ENCODE measurements at regions not wholly inside any gene's neighbourhood (a gene's known extent, or its start where the extent isn't known, plus 50 kb on each side); places are given as distances from the start of the nearest gene placed in this dataset.

GRCh38 chr18:22523481-22523880 is 105.8 kb upstream of the CTAGE1 start:
- TF ChIP-seq POLR2A (IDR thresholded peaks at IDR 0.05; ENCODE audit: low read depth, low read length) (no peak), POLR2AphosphoS5 (IDR thresholded peaks at IDR 0.05; ENCODE audit: low read depth, low read length) (no peak), TAF1 (IDR thresholded peaks at IDR 0.05; ENCODE audit: low read depth, low read length) (no peak), POU2F2 (IDR thresholded peaks at IDR 0.05; ENCODE audit: low read depth, low read length) (no peak), SPI1 (IDR thresholded peaks at IDR 0.05; ENCODE audit: low read depth, low read length) (no peak)
